ENCODE measurements at regions not wholly inside any gene's neighbourhood (a gene's known extent, or its start where the extent isn't known, plus 50 kb on each side); places are given as distances from the start of the nearest gene placed in this dataset.
A peak's percentile ranks its signal among the peaks of the same experiment; 100 is the strongest.

GRCh38 chr6:17020889-17021538 lies 80.8 kb upstream of the STMND1 start:
- Mint-ChIP-seq H3K4me1 (no peaks in the 10 kb centered on the region), H3K9me3 (peaks cover 1 to 13% (median 12%) of the 10 kb centered on the region in 3 donors), H3K27ac (no peak overlapping the region), H3K36me3 (no peaks in the 10 kb centered on the region), H3K27me3 (peaks cover 9% of the 10 kb centered on the region), H3K4me3 (no peak overlapping the region)

GRCh38 chr6:17018425-17018824 lies 83.4 kb upstream of the STMND1 start:
- Mint-ChIP-seq H3K4me3 (no peak overlapping the region), H3K36me3 (peaks cover 2% of the 10 kb centered on the region), H3K4me1 (peaks cover 0 to 1% (median 0%) of the 10 kb centered on the region in 3 donors), H3K9me3 (peaks cover 3 to 10% (median 10%) of the 10 kb centered on the region in 3 donors), H3K27ac (no peak overlapping the region), H3K27me3 (peaks cover 20% of the 10 kb centered on the region)

GRCh38 chr6:17017416-17017815 lies 84.4 kb upstream of the STMND1 start:
- Mint-ChIP-seq H3K4me3 (no peak overlapping the region), H3K4me1 (peaks cover 0 to 1% (median 0%) of the 10 kb centered on the region in 3 donors), H3K27me3 (peaks cover 20% of the 10 kb centered on the region), H3K9me3 (peaks cover 3 to 10% (median 10%) of the 10 kb centered on the region in 3 donors), H3K27ac (no peak overlapping the region), H3K36me3 (peaks cover 2% of the 10 kb centered on the region)

GRCh38 chr6:17015551-17016381 lies 86.1 kb upstream of the STMND1 start:
- Mint-ChIP-seq H3K36me3 (peaks cover 2% of the 10 kb centered on the region), H3K9me3 (peaks cover 5 to 10% (median 10%) of the 10 kb centered on the region in 3 donors), H3K27me3 (peaks cover 17% of the 10 kb centered on the region), H3K4me1 (peaks cover 0 to 1% (median 0%) of the 10 kb centered on the region in 3 donors), H3K27ac (peak overlapping the region in 1 of 3 donors; percentile 20), H3K4me3 (peak overlapping the region in 3 of 4 donors; percentile 57 to 75 (median 75))

- Mint-ChIP-seq H3K4me1 (peaks cover 0 to 1% (median 0%) of the 10 kb centered on the region in 3 donors), H3K27ac (peak overlapping the region in 1 of 3 donors; percentile 20), H3K36me3 (peaks cover 2% of the 10 kb centered on the region), H3K9me3 (peaks cover 7 to 10% (median 10%) of the 10 kb centered on the region in 3 donors), H3K27me3 (peaks cover 17% of the 10 kb centered on the region), H3K4me3 (peak overlapping the region in 3 of 4 donors; percentile 44 to 68 (median 55))
These were observed 86.7 kb upstream of the STMND1 start for GRCh38 chr6:17015144-17015543.

GRCh38 chr6:17013701-17014100 lies 88.1 kb upstream of the STMND1 start:
- H3K9me3 Mint-ChIP-seq = peaks cover 10% of the 10 kb centered on the region in 3 donors
- H3K4me3 Mint-ChIP-seq = peak overlapping the region in 1 of 4 donors; percentile 39
- H3K27ac Mint-ChIP-seq = no peak overlapping the region
- peaks cover 3% of the 10 kb centered on the region for H3K36me3 Mint-ChIP-seq
- peaks cover 0 to 1% (median 0%) of the 10 kb centered on the region in 3 donors for H3K4me1 Mint-ChIP-seq
- H3K27me3 Mint-ChIP-seq = peaks cover 17% of the 10 kb centered on the region

- Mint-ChIP-seq H3K27ac (no peak overlapping the region), H3K36me3 (peaks cover 3% of the 10 kb centered on the region), H3K9me3 (peaks cover 10 to 16% (median 10%) of the 10 kb centered on the region in 3 donors), H3K4me1 (peaks cover 0 to 1% (median 0%) of the 10 kb centered on the region in 3 donors), H3K27me3 (peaks cover 21% of the 10 kb centered on the region), H3K4me3 (no peak overlapping the region)
These were observed 89.2 kb upstream of the STMND1 start for GRCh38 chr6:17012421-17013225.

GRCh38 chr6:17011985-17012384 lies 89.9 kb upstream of the STMND1 start:
- Mint-ChIP-seq H3K9me3 (peaks cover 10 to 16% (median 10%) of the 10 kb centered on the region in 3 donors), H3K4me3 (no peak overlapping the region), H3K36me3 (peaks cover 3% of the 10 kb centered on the region), H3K4me1 (peaks cover 0 to 1% (median 0%) of the 10 kb centered on the region in 3 donors), H3K27me3 (peaks cover 21% of the 10 kb centered on the region), H3K27ac (no peak overlapping the region)

GRCh38 chr6:17007749-17008148 lies 94.1 kb upstream of the STMND1 start:
- Mint-ChIP-seq H3K27ac (no peak overlapping the region), H3K9me3 (peaks cover 0 to 15% (median 7%) of the 10 kb centered on the region in 3 donors), H3K36me3 (peaks cover 2% of the 10 kb centered on the region), H3K4me3 (no peak overlapping the region), H3K27me3 (peaks cover 12% of the 10 kb centered on the region), H3K4me1 (no peaks in the 10 kb centered on the region)

- Mint-ChIP-seq H3K4me3 (no peak overlapping the region), H3K4me1 (no peaks in the 10 kb centered on the region), H3K27ac (no peak overlapping the region), H3K36me3 (peaks cover 2% of the 10 kb centered on the region), H3K27me3 (peaks cover 21% of the 10 kb centered on the region), H3K9me3 (peaks cover 0 to 15% (median 7%) of the 10 kb centered on the region in 3 donors)
These were observed 95.3 kb upstream of the STMND1 start for GRCh38 chr6:17006543-17006942.

- Mint-ChIP-seq H3K4me1 (no peaks in the 10 kb centered on the region), H3K27me3 (peaks cover 21% of the 10 kb centered on the region), H3K36me3 (peaks cover under 1% of the 10 kb centered on the region), H3K9me3 (peaks cover 0 to 10% (median 7%) of the 10 kb centered on the region in 3 donors), H3K4me3 (no peak overlapping the region), H3K27ac (no peak overlapping the region)
These were observed 97.6 kb upstream of the STMND1 start for GRCh38 chr6:17004269-17004668.

GRCh38 chr6:17002123-17002522 lies 99.7 kb upstream of the STMND1 start:
- peaks cover 0 to 12% (median 2%) of the 10 kb centered on the region in 3 donors for H3K9me3 Mint-ChIP-seq
- H3K27me3 Mint-ChIP-seq = peaks cover 17% of the 10 kb centered on the region
- no peaks in the 10 kb centered on the region for H3K4me1 Mint-ChIP-seq
- H3K27ac Mint-ChIP-seq = no peak overlapping the region
- no peak overlapping the region for H3K4me3 Mint-ChIP-seq
- no peaks in the 10 kb centered on the region for H3K36me3 Mint-ChIP-seq

- H3K4me1 Mint-ChIP-seq = no peaks in the 10 kb centered on the region
- no peaks in the 10 kb centered on the region for H3K36me3 Mint-ChIP-seq
- no peak overlapping the region for H3K27ac Mint-ChIP-seq
- no peak overlapping the region for H3K4me3 Mint-ChIP-seq
- peaks cover 17% of the 10 kb centered on the region for H3K27me3 Mint-ChIP-seq
- peaks cover 0 to 9% (median 2%) of the 10 kb centered on the region in 3 donors for H3K9me3 Mint-ChIP-seq
These were observed 100.7 kb upstream of the STMND1 start for GRCh38 chr6:17001188-17001587.

GRCh38 chr6:16999491-17000436 lies 102.1 kb upstream of the STMND1 start:
- no peaks in the 10 kb centered on the region for H3K4me1 Mint-ChIP-seq
- peaks cover 14% of the 10 kb centered on the region for H3K27me3 Mint-ChIP-seq
- H3K27ac Mint-ChIP-seq = no peak overlapping the region
- no peak overlapping the region for H3K4me3 Mint-ChIP-seq
- peaks cover 0 to 6% (median 0%) of the 10 kb centered on the region in 3 donors for H3K9me3 Mint-ChIP-seq
- no peaks in the 10 kb centered on the region for H3K36me3 Mint-ChIP-seq

All from IgD-negative memory B cell (primary cell).